ENCODE measurements at regions not wholly inside any gene's neighbourhood (a gene's known extent, or its start where the extent isn't known, plus 50 kb on each side); places are given as distances from the start of the nearest gene placed in this dataset.

- TF ChIP-seq POLR2AphosphoS5 (IDR thresholded peaks at IDR 0.05; ENCODE audit: borderline replicate concordance, low read depth, low read length), result no peak
- TF ChIP-seq EZH2 (IDR thresholded peaks at IDR 0.05), result no peak
These were observed 1442.9 kb downstream of the SLITRK1 start for GRCh38 chr13:82439159-82439904.

All from SK-N-MC (cell line).